ENCODE measurements at regions not wholly inside any gene's neighbourhood (a gene's known extent, or its start where the extent isn't known, plus 50 kb on each side); places are given as distances from the start of the nearest gene placed in this dataset.

GRCh38 chr5:117065161-117065560 lies 490.5 kb upstream of the SEMA6A start:
- no peak for DNase-seq (ENCODE audit: low read depth)

- no peak for DNase-seq (ENCODE audit: low read depth)
These were observed 485.5 kb upstream of the SEMA6A start for GRCh38 chr5:117060099-117060498.

- DNase-seq (ENCODE audit: low read depth) = no peak
These were observed 484.1 kb upstream of the SEMA6A start for GRCh38 chr5:117058740-117059139.

GRCh38 chr5:117055517-117055916 lies 480.9 kb upstream of the SEMA6A start:
- no peak for DNase-seq (ENCODE audit: low read depth)

GRCh38 chr5:117054911-117055310 lies 480.3 kb upstream of the SEMA6A start:
- no peak for DNase-seq (ENCODE audit: low read depth)

- no peak for DNase-seq (ENCODE audit: low read depth)
These were observed 479.5 kb upstream of the SEMA6A start for GRCh38 chr5:117054141-117054540.

- no peak for DNase-seq (ENCODE audit: low read depth)
These were observed 467.4 kb upstream of the SEMA6A start for GRCh38 chr5:117041926-117042595.

GRCh38 chr5:117039035-117039434 lies 464.4 kb upstream of the SEMA6A start:
- DNase-seq (ENCODE audit: low read depth) = no peak

- DNase-seq (ENCODE audit: low read depth) = no peak
These were observed 452.8 kb upstream of the SEMA6A start for GRCh38 chr5:117027384-117027783.

GRCh38 chr5:117020999-117021398 lies 446.4 kb upstream of the SEMA6A start:
- no peak for DNase-seq (ENCODE audit: low read depth)

- no peak for DNase-seq (ENCODE audit: low read depth)
These were observed 438.8 kb upstream of the SEMA6A start for GRCh38 chr5:117013280-117013877.

- DNase-seq (ENCODE audit: low read depth) = no peak
These were observed 436.0 kb upstream of the SEMA6A start for GRCh38 chr5:117010574-117010973.

- no peak for DNase-seq (ENCODE audit: low read depth)
These were observed 423.4 kb upstream of the SEMA6A start for GRCh38 chr5:116998024-116998423.

- no peak for DNase-seq (ENCODE audit: low read depth)
These were observed 418.1 kb upstream of the SEMA6A start for GRCh38 chr5:116992681-116993080.

GRCh38 chr5:116989995-116990394 lies 415.4 kb upstream of the SEMA6A start:
- no peak for DNase-seq (ENCODE audit: low read depth)

GRCh38 chr5:116982035-116982434 lies 407.4 kb upstream of the SEMA6A start:
- DNase-seq (ENCODE audit: low read depth) = no peak

- no peak for DNase-seq (ENCODE audit: low read depth)
These were observed 406.0 kb upstream of the SEMA6A start for GRCh38 chr5:116980581-116980980.

- no peak for DNase-seq (ENCODE audit: low read depth)
These were observed 402.1 kb upstream of the SEMA6A start for GRCh38 chr5:116976767-116977166.

- DNase-seq (ENCODE audit: low read depth) = no peak
These were observed 396.5 kb upstream of the SEMA6A start for GRCh38 chr5:116971131-116971530.

- DNase-seq (ENCODE audit: low read depth) = no peak
These were observed 395.7 kb upstream of the SEMA6A start for GRCh38 chr5:116970318-116970717.

GRCh38 chr5:116964438-116964837 lies 389.8 kb upstream of the SEMA6A start:
- DNase-seq (ENCODE audit: low read depth) = no peak

GRCh38 chr5:116961021-116961420 lies 386.4 kb upstream of the SEMA6A start:
- no peak for DNase-seq (ENCODE audit: low read depth)

GRCh38 chr5:116959843-116960242 lies 385.2 kb upstream of the SEMA6A start:
- DNase-seq (ENCODE audit: low read depth) = no peak
